ENCODE measurements at regions not wholly inside any gene's neighbourhood (a gene's known extent, or its start where the extent isn't known, plus 50 kb on each side); places are given as distances from the start of the nearest gene placed in this dataset.

DNA sequence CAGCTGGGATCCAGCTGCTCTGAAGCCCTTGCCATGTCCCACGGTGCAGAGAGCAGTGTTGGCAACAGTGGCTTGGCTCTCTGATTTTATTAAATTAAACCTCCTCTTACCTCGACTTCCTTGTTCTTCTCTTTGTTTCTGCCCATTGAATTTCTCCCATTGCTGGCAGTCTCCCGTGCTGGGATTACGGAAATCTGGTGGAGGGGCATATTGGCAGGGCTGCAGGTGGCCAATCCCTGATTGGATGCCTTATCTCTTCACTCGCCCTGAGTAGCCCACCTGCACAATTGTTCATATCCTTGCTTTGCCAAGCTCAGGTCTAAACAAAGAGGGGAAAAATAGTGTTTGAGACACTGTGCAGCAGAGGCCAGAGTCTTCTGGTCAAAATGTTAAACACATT is 493.9 kb downstream of the TMA16 start:
- intact Hi-C loops (cut with DNase I): no loop called here
- ATAC-seq (no peak), DNase-seq (ENCODE audit: missing footprints) (peak; percentile 23)

DNA sequence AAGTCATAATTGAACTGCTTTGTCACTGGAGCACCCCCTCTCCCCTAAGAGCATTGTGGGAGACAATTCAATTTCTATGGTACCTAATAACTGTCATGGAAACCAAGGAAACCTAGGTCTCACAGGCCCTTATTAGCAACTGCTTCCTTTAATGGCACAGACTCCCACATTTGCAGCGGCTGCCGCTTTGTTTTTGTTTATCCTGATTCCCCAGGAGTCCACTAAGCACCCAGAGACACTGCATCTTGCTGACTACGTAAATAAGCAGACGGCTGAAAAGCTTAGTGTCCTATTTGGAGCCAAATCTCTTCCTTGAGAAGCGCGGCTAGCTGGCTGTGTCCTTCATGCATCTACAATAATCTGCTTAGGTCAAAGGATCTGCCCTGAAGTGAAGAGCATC is 494.4 kb downstream of the TMA16 start:
- intact Hi-C loops (cut with DNase I): no loop called here
- DNase-seq (ENCODE audit: missing footprints) (no peak), ATAC-seq (no peak)

DNA sequence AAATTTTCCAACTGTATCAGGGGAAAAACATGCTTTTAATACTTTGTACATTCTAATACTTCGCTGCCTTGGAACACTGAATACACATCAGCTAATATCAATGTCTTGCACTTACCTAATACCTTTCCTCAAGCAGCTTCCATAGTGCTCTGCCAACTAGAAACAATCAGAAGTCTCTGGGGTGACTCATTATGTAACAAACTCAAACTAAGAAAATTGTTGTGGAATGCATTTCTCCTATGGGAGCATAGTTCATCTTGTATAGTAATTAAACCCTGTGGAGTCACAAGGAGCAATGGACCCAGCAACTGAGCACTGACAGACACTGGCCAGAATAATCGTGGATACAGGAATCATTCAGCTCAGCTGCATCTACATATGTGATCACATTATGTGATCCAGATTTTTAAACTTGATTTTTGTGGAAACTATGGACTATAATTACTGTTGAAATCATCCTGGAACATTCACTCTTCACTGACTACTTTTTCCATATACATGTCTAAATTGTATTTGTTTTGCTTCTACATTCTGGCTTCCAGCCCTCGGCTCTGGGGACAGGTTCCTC is 496.9 kb downstream of the TMA16 start:
- ATAC-seq: no peak
- intact Hi-C loops (cut with DNase I): no loop called here
- no peak for DNase-seq (ENCODE audit: missing footprints)

DNA sequence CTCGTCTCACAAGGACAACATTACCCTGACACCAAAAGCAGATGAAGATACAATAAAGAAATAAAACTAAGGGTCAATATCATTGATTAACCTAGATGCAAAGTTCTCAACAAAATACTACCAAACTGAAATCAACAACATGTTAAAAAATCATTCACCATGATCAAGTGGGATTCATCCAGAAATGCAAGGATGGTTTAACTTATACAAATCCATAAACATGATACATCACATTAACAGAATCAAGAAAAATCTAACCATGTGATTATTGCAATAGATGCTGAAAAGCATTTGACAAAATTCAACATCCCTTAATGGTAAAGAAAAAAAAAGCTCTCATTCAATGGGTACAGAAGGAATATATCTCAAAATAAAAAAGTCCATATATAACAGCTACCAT is 514.9 kb downstream of the TMA16 start:
- intact Hi-C loops (cut with DNase I): no loop called here
- no peak for ATAC-seq
- DNase-seq (ENCODE audit: missing footprints): no peak

DNA sequence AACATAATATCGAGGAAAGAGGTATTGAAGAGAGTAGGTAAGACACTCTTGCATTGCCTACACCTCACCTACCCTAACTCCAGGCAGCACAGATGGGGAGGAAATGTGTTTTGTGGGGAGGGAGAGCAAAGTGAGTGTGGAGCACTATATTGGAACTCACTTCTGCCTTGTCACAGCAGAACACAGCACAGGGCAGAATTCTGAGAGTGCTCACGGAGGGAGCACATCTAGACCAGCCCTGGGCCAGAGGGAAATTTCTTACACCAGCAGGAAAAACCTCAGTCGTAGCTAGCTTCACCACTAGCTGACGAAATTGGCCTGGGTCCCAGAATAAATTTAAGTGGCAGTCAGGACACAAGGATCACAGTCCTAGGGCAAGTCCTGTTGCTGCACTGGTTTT is 517.3 kb downstream of the TMA16 start:
- intact Hi-C loops (cut with DNase I): no loop called here
- DNase-seq (ENCODE audit: missing footprints) (no peak), ATAC-seq (no peak)

DNA sequence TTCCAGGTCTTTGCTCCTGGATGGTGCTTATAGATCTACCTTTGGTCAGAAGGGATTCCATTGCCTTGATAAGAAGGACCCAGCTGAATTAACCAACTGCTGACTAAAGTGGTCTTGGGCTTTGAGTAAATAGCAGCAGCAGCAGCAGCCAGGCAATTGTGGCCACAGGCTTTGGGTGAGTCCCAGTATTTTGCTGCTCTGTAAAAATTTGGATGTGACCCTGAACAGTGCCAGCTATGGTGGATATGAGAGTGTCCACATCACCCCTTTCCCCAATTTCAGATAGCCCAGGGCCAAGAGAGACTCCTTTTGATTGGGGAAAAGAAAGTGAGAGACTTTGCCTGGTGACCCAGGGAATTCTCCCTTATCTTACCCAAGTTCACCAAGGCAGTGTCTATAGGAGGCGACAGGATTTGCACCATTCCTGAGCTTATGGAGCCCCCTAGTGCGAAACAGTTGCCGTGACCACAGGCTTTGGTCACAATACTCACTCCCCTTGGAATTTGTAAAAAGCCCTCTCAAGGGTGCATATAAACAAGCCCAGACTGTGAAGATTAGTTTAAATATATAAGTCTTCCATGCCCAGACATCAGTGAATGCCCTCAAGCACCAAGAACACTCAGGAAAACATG is 518.0 kb downstream of the TMA16 start:
- ATAC-seq (no peak), DNase-seq (ENCODE audit: missing footprints) (no peak)
- intact Hi-C loops (cut with DNase I): no loop called here

DNA sequence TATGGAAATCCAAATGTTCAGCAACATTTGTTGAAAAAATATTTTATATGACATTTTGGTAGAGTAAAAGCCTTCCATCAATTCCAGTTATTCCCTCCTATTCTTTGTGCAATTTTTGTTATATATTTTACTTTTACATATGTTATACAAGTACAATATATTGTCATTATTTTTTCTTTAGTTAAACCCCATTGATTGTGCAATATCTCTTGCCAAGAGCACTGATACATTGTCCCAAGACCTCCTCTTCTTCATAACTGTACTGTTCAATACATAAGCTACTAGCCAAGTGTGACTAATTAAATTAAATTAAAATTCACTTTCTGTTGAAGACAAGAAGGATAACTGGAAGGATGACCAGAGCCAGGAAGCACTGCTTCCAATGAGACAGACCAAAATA is 527.5 kb downstream of the TMA16 start:
- intact Hi-C loops (cut with DNase I): no loop called here
- ATAC-seq (no peak), DNase-seq (ENCODE audit: missing footprints) (no peak)

DNA sequence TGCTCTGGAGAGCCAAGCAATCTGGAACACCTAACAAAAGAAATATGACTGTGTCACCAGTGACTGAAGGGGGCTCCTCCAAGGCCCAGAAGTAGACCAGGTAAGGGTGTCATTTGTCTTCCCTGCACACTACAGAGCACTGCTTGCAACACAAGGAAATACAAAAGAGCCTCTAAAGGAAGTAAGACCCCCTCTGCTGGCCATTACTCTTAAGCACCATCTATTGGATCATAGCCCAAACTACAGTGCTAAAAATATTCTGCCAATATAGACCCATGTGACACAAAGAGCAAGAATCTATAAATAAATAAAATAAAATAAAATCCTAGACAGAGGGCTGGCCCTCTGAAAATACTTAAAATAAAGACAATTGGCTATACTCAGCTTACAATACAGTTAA is 528.7 kb downstream of the TMA16 start:
- intact Hi-C loops (cut with DNase I): no loop called here
- DNase-seq (ENCODE audit: missing footprints): no peak
- no peak for ATAC-seq

DNA sequence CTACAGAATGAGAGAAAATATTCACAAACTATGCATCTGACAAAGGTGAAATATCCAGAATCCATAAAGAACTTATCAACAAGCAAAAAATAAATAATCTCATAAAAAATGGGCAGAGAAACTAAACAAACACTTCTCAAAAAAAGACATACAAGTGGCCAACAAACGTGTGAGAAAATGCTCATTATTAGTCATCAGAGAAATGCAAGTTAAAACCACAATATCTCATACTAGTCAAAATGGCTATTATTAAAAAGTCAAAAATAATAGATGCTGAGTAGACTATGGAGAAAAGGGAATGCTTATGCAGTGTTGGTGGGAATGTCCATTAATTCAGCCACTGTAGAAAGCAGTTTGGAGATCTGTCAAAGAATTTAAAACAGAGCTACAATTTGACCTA is 533.3 kb downstream of the TMA16 start:
- intact Hi-C loops (cut with DNase I): no loop called here
- DNase-seq (ENCODE audit: missing footprints): no peak
- no peak for ATAC-seq

DNA sequence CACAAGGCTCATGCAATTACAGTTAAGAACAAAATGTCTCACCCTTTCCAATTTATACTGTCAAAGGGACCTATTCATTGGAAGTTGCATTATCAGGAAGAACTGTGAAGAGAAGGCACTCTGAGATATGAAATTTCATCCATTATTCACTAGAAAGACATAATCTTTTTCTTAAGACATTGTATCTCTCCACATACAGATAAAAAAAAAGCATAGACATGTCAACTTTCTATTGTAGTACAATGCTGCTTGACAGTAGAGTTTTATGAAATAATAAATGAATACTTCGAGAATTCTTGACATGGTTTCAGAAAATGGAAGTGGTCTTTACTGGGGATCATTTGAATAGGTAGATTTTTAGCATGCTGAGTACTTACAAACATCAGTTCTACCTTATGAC is 545.0 kb downstream of the TMA16 start:
- intact Hi-C loops (cut with DNase I): no loop called here
- DNase-seq (ENCODE audit: missing footprints): no peak
- ATAC-seq: no peak

DNA sequence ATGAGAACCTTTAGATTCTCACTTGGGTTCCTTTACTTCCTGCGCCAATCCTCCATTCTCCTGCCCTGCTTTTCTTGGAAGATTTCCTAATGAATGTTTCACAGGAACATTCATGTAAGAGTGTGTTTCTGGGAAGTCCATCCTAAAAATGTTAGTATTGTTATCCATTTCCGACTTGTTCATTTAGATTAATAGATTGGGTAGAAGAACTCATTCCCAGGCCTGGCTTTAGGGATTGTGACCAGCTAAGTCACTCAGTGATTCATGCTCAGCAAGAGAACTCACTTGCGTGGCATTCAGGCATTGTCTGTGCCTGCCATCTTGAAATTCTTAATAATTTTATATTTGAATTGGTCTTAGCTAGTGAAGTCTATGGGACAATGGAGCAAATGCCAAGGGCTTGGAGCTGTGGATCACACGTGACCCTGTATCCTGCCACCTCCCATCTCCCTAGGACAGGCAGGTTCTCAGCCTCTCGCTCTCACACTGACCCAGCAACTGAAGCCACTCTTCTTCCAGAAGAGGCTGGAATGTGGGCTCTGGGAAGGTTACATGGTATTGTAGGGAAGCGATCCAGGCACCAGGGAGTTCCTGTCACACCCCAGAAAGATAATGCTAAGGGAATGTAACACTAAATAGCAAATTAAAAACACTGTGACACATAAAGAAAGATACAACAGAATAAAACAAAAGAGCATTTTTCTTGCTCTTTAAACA is 562.1 kb downstream of the TMA16 start:
- intact Hi-C loops (cut with DNase I): no loop called here
- DNase-seq (ENCODE audit: missing footprints) (no peak), ATAC-seq (no peak)

DNA sequence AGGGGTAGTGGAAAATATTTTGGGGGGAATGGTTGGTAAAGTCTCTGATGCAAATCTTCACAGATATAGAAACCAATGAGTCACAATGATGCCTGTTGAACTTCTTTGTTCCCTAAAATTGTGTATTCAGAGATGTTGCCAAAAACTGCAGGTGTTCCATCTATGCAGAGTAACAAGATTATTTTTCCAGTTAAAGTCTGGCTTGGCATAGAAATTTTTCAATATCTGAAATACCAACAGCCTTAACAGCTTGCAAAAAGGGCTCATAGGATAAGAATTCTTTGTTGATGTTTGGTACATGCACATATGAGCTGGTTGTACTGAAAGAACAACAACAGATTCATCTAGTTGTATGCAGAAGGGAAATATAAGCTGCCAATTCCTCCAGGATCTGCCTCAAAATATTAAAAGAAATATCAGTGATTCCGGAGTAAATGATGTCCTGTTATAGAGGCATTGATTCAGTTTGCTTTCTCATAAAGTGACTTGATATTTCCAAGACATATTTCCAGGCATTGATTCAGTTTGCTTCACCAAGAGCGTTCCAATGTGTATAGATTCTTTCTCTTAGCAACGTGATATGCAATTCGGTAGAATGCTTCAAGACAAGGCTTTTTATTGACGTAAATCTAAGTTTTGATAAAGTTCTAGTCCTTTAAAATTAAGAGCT is 564.4 kb downstream of the TMA16 start:
- intact Hi-C loops (cut with DNase I): no loop called here
- no peak for ATAC-seq

DNA sequence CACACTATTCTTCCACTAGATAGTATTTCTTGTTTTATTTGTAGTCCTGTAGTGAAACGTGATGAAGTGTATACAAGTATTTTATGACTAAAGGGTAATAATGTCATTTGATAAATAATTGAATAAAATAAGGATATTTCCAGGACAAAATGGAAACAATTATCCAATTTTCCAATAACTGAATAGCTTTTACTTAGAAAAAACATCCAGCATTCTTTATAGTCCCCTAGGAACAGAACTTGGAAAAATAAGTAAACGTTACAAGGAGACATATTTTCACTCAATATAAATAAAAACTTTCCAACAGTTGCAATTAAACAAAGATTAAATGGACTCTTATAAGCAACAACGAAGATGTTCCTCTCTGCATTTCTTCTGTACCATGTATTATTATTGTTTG is 566.0 kb downstream of the TMA16 start:
- intact Hi-C loops (cut with DNase I): no loop called here
- no peak for DNase-seq (ENCODE audit: missing footprints)
- ATAC-seq: no peak

More for the DNA sequence above, 564.4 kb downstream of the TMA16 start:
- DNase-seq (ENCODE audit: missing footprints): no peak

DNA sequence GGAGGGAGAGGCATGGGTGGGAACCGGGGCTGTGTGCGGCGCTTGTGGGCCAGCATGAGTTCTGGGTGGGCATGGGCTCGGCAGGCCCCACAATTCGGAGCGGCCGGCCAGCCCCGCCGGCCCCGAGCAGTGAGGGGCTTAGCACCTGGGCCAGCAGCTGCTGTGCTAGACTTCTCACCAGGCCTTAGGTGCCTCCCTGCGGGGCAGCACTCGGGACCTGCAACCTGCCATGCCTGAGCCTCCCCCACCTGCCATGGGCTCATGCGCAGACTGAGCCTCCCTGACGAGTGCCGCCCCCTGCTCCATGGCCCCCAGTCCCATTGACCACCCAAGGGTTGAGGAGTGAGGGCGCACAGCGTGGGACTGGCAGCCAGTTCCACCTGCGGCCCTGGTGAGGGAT is 573.9 kb downstream of the TMA16 start:
- ATAC-seq: no peak
- intact Hi-C loops (cut with DNase I): no loop called here
- no peak for DNase-seq (ENCODE audit: missing footprints)

DNA sequence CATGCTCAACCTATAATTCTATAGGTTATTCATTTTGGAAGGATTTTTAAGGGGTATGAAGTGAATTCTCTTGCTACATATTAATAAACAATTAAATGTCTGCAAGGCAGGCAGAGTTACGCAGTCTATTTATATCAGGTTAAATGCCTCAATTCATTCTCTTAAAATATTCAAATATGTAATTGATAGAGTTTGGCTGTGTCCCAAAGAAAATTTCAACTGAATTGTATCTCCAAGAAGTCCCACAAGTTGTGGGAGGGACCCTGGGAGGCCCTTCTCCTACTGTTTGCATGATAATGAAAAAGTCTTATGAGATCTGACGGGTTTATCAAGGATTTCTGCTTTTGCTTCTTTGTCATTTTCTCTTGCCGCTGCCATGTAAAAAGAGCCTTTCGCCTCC is 576.1 kb downstream of the TMA16 start:
- DNase-seq (ENCODE audit: missing footprints): no peak
- intact Hi-C loops (cut with DNase I): no loop called here
- ATAC-seq: no peak

DNA sequence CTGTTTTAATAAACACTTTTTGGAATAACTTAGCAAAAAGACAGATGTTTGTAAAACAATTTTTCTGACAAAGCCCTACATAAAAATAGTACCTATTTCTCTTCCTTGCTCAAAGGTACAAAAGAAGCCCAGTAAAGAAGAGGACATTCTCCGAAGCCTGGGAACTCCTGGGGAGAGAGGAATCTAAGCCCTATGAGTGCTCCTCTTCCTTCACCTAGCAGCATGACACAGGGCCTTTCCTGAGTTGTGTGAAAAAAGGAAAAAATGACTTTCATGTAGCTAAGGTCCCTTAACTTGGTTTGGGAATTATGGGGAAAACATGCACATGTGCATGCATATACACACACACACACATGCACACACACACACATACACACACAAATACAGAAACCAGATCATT is 586.9 kb downstream of the TMA16 start:
- intact Hi-C loops (cut with DNase I): no loop called here
- no peak for ATAC-seq

DNA sequence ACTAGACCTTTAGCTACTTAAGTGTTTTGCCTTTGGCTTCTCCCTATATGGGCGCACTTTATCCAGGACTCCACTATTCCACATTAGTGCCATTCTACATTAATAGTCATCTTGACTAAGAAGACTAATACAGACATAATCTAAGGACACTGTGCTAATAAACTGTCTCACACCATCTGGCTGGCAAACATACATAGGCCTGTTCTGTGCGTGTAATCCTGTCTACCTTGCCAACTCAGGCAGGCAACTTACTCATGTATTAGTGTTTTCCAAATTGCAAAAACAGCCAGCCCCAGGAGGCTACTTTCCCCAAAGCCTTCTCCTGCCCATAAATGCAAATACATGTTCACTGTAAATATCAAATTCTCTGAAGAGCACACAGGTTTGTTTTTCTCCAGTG is 587.3 kb downstream of the TMA16 start:
- intact Hi-C loops (cut with DNase I): no loop called here
- ATAC-seq (no peak), DNase-seq (ENCODE audit: missing footprints) (no peak)

More for the DNA sequence above, 586.9 kb downstream of the TMA16 start:
- DNase-seq (ENCODE audit: missing footprints): no peak

DNA sequence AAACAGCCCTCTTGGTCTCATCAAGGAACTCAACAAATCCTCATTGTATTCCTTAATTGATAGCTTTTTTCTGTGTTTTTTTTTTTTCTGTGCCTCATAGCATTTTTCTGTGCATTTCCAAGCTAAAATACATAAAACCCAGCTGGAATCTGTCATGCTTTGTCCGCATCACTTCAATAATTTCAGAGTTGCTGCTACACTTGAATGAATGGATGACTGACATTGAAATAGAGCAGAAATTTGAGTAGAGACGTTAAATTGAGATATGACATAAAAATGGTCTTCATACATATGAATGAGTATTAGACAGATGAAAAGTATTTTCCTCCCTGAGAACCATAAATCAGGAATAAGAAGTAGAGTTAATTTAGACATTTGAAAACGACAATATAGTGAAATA is 593.2 kb downstream of the TMA16 start:
- no peak for DNase-seq (ENCODE audit: missing footprints)
- ATAC-seq: no peak
- intact Hi-C loops (cut with DNase I): no loop called here

DNA sequence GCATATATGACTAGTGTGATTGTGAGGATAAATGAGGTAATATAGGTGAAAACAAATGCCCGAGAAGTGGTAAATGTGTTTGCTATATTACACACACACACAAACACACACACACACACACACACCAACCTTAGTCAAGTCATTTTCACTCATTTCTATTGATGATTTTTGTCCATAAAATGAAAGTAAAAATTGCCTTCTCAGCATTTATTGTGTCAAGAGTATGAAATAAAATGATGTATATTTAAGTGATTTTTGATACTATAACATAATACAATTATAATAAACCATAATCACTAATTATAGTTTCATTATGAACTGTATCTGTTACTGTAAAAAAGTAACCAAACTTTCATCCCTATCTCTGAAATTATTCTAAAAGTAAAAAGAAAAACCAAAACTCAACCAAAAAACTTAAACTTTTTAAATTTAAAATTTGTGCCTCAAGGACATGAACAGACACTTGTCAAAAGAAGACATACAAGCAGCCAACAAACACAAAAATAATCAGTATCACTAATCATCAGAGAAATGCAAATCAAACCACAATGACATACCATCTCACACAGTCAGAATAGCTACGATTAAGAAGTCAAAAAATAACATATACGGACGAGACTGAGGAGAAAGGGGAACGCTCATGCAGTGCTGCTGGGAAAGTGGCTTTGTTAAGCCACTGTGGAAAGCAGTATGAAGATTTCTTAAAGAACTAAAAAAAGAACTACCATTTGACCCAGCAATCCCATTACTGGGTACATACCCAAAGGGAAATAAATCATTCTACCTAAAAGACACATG is 601.0 kb downstream of the TMA16 start:
- DNase-seq (ENCODE audit: missing footprints) (no peak), ATAC-seq (no peak)
- intact Hi-C loops (cut with DNase I): no loop called here
